GM12878 (cell line): ENCODE measurements at regions not wholly inside any gene's neighbourhood (a gene's known extent, or its start where the extent isn't known, plus 50 kb on each side); places are given as distances from the start of the nearest gene placed in this dataset.
A peak's percentile ranks its signal among the peaks of the same experiment; 100 is the strongest.

Experiments used
- ATAC-seq: fragments of 200-7000 bp; cut with Tn5 transposase; 3 replicates; pipeline ENCODE4 v1.9.1; 2020; ENCODE audit warnings: mild to moderate bottlenecking, moderate library complexity
- BruUV-seq: library from RNA; stranded (reverse); fragments of 400-500 nt; replicated peaks from 2 replicates; lab custom pipeline; 2021; lab: Mats Ljungman, UMichigan
- CTCF ChIA-PET: fragments of 300-600 bp; sonication (Branson Sonifier 250); formaldehyde crosslinking; extraction: SDS; loops from one replicate; lab custom pipeline; 2021; ENCODE audit warnings: inconsistent platforms; lab: Yijun Ruan, JAX
- POLR2A ChIA-PET: fragments of 350-600 bp; formaldehyde crosslinking; extraction: SDS; loops from one replicate; lab custom pipeline; 2021; ENCODE audit warnings: inconsistent platforms; lab: Charles Lee
- RAD21 ChIA-PET: fragments of 300-600 bp; sonication (Branson Sonifier 250); formaldehyde crosslinking; loops from one replicate; lab custom pipeline; 2023; ENCODE audit warnings: antibody characterized with exemption; ENCODE audit not compliant: unreplicated experiment; lab: Charles Lee
- SMC1A ChIA-PET: fragments of 300-600 bp; sonication (Branson Sonifier 250); formaldehyde crosslinking; loops from one replicate; lab custom pipeline; 2023; ENCODE audit not compliant: unreplicated experiment, uncharacterized antibody; lab: Charles Lee
- DNase-seq: peaks from one replicate; pipeline ENCODE4 v3.0.0-alpha.2; 2011; ENCODE audit warnings: low read depth, low spot score
- FAIRE-seq: peaks from 3 replicates; lab custom pipeline; 2011; peaks lifted over from hg19 to GRCh38; lab: Jason Lieb, UNC
- H2AFZ ChIP-seq: 2 replicates; pipeline ENCODE4 v1.6.0; 2011; ENCODE audit warnings: low read depth, low read length, control low read depth; ENCODE audit not compliant: control insufficient read depth
- H3K27ac ChIP-seq: 2 replicates; pipeline ENCODE4 v1.5.1; 2011; ENCODE audit warnings: control low read depth; ENCODE audit not compliant: control insufficient read depth, insufficient read depth
- H3K27me3 ChIP-seq, 2 experiments: replicated peaks in 1 of 2; 2 replicates each; pipeline versions ENCODE4 v1.6.0 to v1.6.1; 2011; ENCODE audit warnings: low read length in 1 of 2; ENCODE audit not compliant: control insufficient read depth in 2 of 2, insufficient read depth in 2 of 2
- H3K36me3 ChIP-seq, 2 experiments: 2 replicates each; pipeline ENCODE4 v1.5.1; 2011; ENCODE audit warnings: low read length in 1 of 2; ENCODE audit not compliant: control insufficient read depth in 2 of 2, insufficient read depth in 2 of 2
- H3K4me1 ChIP-seq: 2 replicates; pipeline ENCODE4 v1.6.1; 2011; ENCODE audit warnings: mild to moderate bottlenecking, low read length, moderate library complexity, mixed read lengths; ENCODE audit not compliant: control insufficient read depth, insufficient read depth
- H3K4me2 ChIP-seq: 2 replicates; pipeline ENCODE4 v1.6.0; 2011; ENCODE audit warnings: control low read depth; ENCODE audit not compliant: control insufficient read depth, insufficient read depth
- H3K4me3 ChIP-seq: fragments of 200-600 bp; sonication (generic); 2 replicates; pipeline ENCODE4 v1.5.1; 2016
- H3K79me2 ChIP-seq: 2 replicates; pipeline ENCODE4 v1.6.0; 2011; ENCODE audit warnings: low read length; ENCODE audit not compliant: control insufficient read depth, insufficient read depth
- H3K9ac ChIP-seq: 2 replicates; pipeline ENCODE4 v1.8.0; 2011; ENCODE audit warnings: low read length, control low read depth, mixed read lengths; ENCODE audit not compliant: control insufficient read depth, insufficient read depth
- H3K9me3 ChIP-seq: replicated peaks from 3 replicates; pipeline ENCODE4 v1.5.1; 2011; ENCODE audit warnings: mild to moderate bottlenecking, low read length; ENCODE audit not compliant: control insufficient read depth, insufficient read depth
- H4K20me1 ChIP-seq: 2 replicates; pipeline ENCODE4 v1.6.0; 2011; ENCODE audit not compliant: control insufficient read depth, insufficient read depth
- ATF2 ChIP-seq: IDR thresholded peaks from 2 replicates; pipeline ENCODE4 v1.6.1; 2012; ENCODE audit warnings: low read length, inconsistent platforms
- E2F4 ChIP-seq: IDR thresholded peaks from 2 replicates; pipeline ENCODE4 v1.6.1; 2012; ENCODE audit warnings: low read depth, low read length, improper control_type of control experiment
- HDAC6 ChIP-seq: fragments of 200-600 bp; sonication (generic); IDR thresholded peaks from one replicate; pipeline ENCODE4 v1.8.0; 2017; ENCODE audit warnings: antibody characterized with exemption; ENCODE audit not compliant: unreplicated experiment
- MYC ChIP-seq: IDR thresholded peaks from 2 replicates; pipeline ENCODE4 v1.6.1; 2011; ENCODE audit warnings: mild to moderate bottlenecking, low read length, moderate library complexity, inconsistent platforms; ENCODE audit not compliant: insufficient read depth, insufficient replicate concordance, insufficient read length, severe bottlenecking
- SREBF1 ChIP-seq: IDR thresholded peaks from 2 replicates; pipeline ENCODE4 v1.6.1; 2012; ENCODE audit warnings: mild to moderate bottlenecking, low read length
- TCF3 ChIP-seq: IDR thresholded peaks from 2 replicates; pipeline ENCODE4 v1.6.1; 2012; ENCODE audit warnings: low read depth, mild to moderate bottlenecking, low read length, borderline replicate concordance; ENCODE audit not compliant: insufficient read depth
- WGBS: methylation state at CpG from one replicate; pipeline ENCODE4 v1.1.6; 2016; ENCODE audit warnings: low lambda C conversion rate; ENCODE audit not compliant: insufficient replicate concordance, insufficient coverage; ENCODE audit errors: missing lambda C conversion rate; 5-methylcytosine and 5-hydroxymethylcytosine counted together
- in situ Hi-C: fragments of 300-500 bp; cut with MboI; formaldehyde crosslinking; loops from 9 replicates; pipeline ENCODE4 v1.14.3; 2018; ENCODE audit warnings: mixed read lengths
- intact Hi-C: fragments of 100-400 bp; cut with micrococcal nuclease; formaldehyde crosslinking; loops from one replicate; pipeline ENCODE4 v1.14.2; 2022; ENCODE audit not compliant: unreplicated experiment

GRCh38 chrX:13194291-13195103 lies 125.4 kb downstream of the ATXN3L start:
- ChIA-PET POLR2A (interaction anchor here (0.6 kb wide), 1 partner anchor 25 kb away, joined by 3 read pairs; no protein-coding TSS in a partner anchor), CTCF (interaction anchor here (0.7 to 1.9 kb wide), 7 partner anchors 17 to 293 kb away, joined by 3 to 4 read pairs (median 4); no protein-coding TSS in a partner anchor), SMC1A (interaction anchor here (0.7 to 1.5 kb wide), 8 partner anchors 8 to 834 kb away, joined by 3 to 5 read pairs (median 3); no protein-coding TSS in a partner anchor), RAD21 (interaction anchor here (1.1 to 1.2 kb wide), 2 partner anchors 20 to 292 kb away, joined by 3 read pairs; no protein-coding TSS in a partner anchor)
- Histone ChIP-seq H3K27me3 (no peaks in the 10 kb centered on the region), H3K9ac (no peak overlapping the region), H3K4me2 (no peak overlapping the region; the same call in 1 of the 2 replicates), H2AFZ (peak overlapping the region; percentile 3; the same call in 1 of the 2 replicates), H3K4me1 (no peaks in the 10 kb centered on the region; the same call in 1 of the 2 replicates), H3K9me3 (no peaks in the 10 kb centered on the region), H4K20me1 (no peaks in the 10 kb centered on the region), H3K79me2 (no peaks in the 10 kb centered on the region), H3K27ac (no peak overlapping the region; the same call in 1 of the 2 replicates), H3K36me3 (no peaks in the 10 kb centered on the region), H3K4me3 (no peak overlapping the region)
- DNase-seq (no peak), FAIRE-seq (peak; percentile 49), ATAC-seq (peak; percentile 85)
- no peak for TF ChIP-seq SREBF1
- TF ChIP-seq ATF2: peak; percentile 8; the same call in 1 of the 2 replicates
- WGBS: 14% methylated on average over 4 of the region's 4 CpGs
- BruUV-seq: no TSS peak
- intact Hi-C loops: no loop called here
- in situ Hi-C loops: no loop called here

- ATAC-seq: no peak
- POLR2A ChIA-PET: no interaction called here
Observed at GRCh38 chrX:13190051-13190450, 129.8 kb downstream of the ATXN3L start.

More at GRCh38 chrX:13190051-13190450, 129.8 kb downstream of the ATXN3L start:
- BruUV-seq: no TSS peak
- DNase-seq (no peak), FAIRE-seq (no peak)
- Histone ChIP-seq H3K4me1 (no peaks in the 10 kb centered on the region; the same call in 1 of the 2 replicates), H2AFZ (no peak overlapping the region), H3K27ac (no peak overlapping the region), H3K4me3 (no peak overlapping the region), H4K20me1 (no peaks in the 10 kb centered on the region), H3K79me2 (no peaks in the 10 kb centered on the region), H3K27me3 (no peaks in the 10 kb centered on the region), H3K36me3 (no peaks in the 10 kb centered on the region), H3K9me3 (no peaks in the 10 kb centered on the region), H3K9ac (no peak overlapping the region), H3K4me2 (no peak overlapping the region)
- intact Hi-C loops: no loop called here
- no peak for TF ChIP-seq TCF3
- TF ChIP-seq HDAC6: no peak
- TF ChIP-seq MYC: no peak
- TF ChIP-seq E2F4: no peak
- RAD21 ChIA-PET: interaction anchor here (1.0 to 1.4 kb wide), 2 partner anchors 42 to 65 kb away, joined by 3 read pairs; no protein-coding TSS in a partner anchor
- CTCF ChIA-PET: interaction anchor here (0.7 kb wide), 1 partner anchor 75 kb away, joined by 3 read pairs; no protein-coding TSS in a partner anchor
- WGBS: 29% methylated on average over 3 of the region's 3 CpGs
- in situ Hi-C loops: no loop called here
- SMC1A ChIA-PET: interaction anchor here (0.9 to 1.2 kb wide), 2 partner anchors 10 to 80 kb away, joined by 3 to 4 read pairs; no protein-coding TSS in a partner anchor
